Ishikawa (cell line): ENCODE measurements at regions not wholly inside any gene's neighbourhood (a gene's known extent, or its start where the extent isn't known, plus 50 kb on each side); places are given as distances from the start of the nearest gene placed in this dataset.

ENCODE experiments used
- CEBPB ChIP-seq: IDR thresholded peaks from 2 replicates; pipeline ENCODE4 v1.6.1; 2012
- CREB1 ChIP-seq: IDR thresholded peaks from 2 replicates; pipeline ENCODE4 v1.6.1; 2012; ENCODE audit warnings: low read depth
- EGR1 ChIP-seq: IDR thresholded peaks from 2 replicates; pipeline ENCODE4 v1.6.1; 2012
- EP300 ChIP-seq: IDR thresholded peaks from 2 replicates; pipeline ENCODE4 v1.6.1; 2012; ENCODE audit warnings: borderline replicate concordance
- FOXM1 ChIP-seq: IDR thresholded peaks from 2 replicates; pipeline ENCODE4 v1.6.1; 2012; ENCODE audit warnings: low read depth, borderline replicate concordance
- MAX ChIP-seq: IDR thresholded peaks from 2 replicates; pipeline ENCODE4 v1.6.1; 2012
- RAD21 ChIP-seq: IDR thresholded peaks from 2 replicates; pipeline ENCODE4 v1.6.1; 2012; ENCODE audit warnings: low read depth
- REST ChIP-seq: IDR thresholded peaks from 2 replicates; pipeline ENCODE4 v1.6.1; 2012; ENCODE audit warnings: low read depth, mild to moderate bottlenecking
- TAF1 ChIP-seq: IDR thresholded peaks from 2 replicates; pipeline ENCODE4 v1.6.1; 2012; ENCODE audit warnings: low read depth, mild to moderate bottlenecking
- TCF12 ChIP-seq: IDR thresholded peaks from 2 replicates; pipeline ENCODE4 v1.6.1; 2012; ENCODE audit warnings: low read depth
- TEAD4 ChIP-seq: IDR thresholded peaks from 2 replicates; pipeline ENCODE4 v1.6.1; 2012
- YY1 ChIP-seq: IDR thresholded peaks from 2 replicates; pipeline ENCODE4 v1.6.1; 2012; ENCODE audit warnings: low read depth
- ZBTB7A ChIP-seq: IDR thresholded peaks from 2 replicates; pipeline ENCODE4 v1.6.1; 2012; ENCODE audit warnings: low read depth
- TF ChIP-seq, protein P1 (sequence below): IDR thresholded peaks from 2 replicates; pipeline ENCODE4 v1.6.1; 2012

GRCh38 chr14:58751788-58752187 lies 114.0 kb downstream of the DACT1 start:
- no peak for TF ChIP-seq FOXM1
- TF ChIP-seq, protein P1, sequence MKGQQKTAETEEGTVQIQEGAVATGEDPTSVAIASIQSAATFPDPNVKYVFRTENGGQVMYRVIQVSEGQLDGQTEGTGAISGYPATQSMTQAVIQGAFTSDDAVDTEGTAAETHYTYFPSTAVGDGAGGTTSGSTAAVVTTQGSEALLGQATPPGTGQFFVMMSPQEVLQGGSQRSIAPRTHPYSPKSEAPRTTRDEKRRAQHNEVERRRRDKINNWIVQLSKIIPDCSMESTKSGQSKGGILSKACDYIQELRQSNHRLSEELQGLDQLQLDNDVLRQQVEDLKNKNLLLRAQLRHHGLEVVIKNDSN: no peak
- no peak for TF ChIP-seq MAX
- TF ChIP-seq REST: no peak
- no peak for TF ChIP-seq RAD21
- no peak for TF ChIP-seq EP300
- TF ChIP-seq TCF12: no peak
- no peak for TF ChIP-seq CREB1
- no peak for TF ChIP-seq TAF1
- no peak for TF ChIP-seq YY1
- TF ChIP-seq CEBPB: no peak
- no peak for TF ChIP-seq ZBTB7A
- no peak for TF ChIP-seq EGR1
- TF ChIP-seq TEAD4: no peak
